Stimulated activated CD4-positive, alpha-beta T cell treated with anti-CD3 and anti-CD28 coated beads, TNF-alpha, amount 100 ng/mL, for 4 hours (primary cell): ENCODE measurements at regions not wholly inside any gene's neighbourhood (a gene's known extent, or its start where the extent isn't known, plus 50 kb on each side); places are given as distances from the start of the nearest gene placed in this dataset.

Source experiments
- DNase-seq, 3 experiments: peaks; one replicate each; pipeline ENCODE4 v3.0.0-alpha.2; 2020; ENCODE audit warnings: low read depth in 3 of 3

DNA sequence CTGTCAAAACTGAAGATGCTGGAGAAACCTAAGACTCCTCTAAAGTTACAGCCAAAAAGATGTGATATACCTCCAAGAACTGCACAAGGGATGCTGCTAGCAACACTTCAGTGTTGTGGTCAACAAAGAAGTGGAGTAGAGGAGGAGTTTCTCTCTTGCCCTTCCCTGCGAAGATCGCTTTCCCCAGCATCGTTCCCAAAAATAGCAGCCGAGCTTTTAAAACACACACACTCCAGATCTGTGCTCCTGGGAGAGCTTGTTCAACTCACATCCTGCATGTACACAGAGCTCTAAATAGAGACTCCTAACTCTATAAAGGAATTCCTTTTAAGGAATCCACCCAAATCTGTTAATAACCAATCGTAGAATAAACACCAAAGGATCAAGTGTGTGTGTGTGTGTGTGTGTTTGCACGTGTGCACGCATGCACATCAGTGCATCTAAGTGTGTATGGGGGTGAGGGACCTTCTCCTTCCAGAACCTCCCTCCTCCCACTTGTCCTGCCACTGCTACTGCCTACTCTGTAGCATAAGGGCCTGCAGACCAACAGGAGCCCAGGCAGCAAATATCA, 58.5 kb downstream of the PSMG1 start:
- no peak for DNase-seq

GRCh38 chr21:39123375-39123774, 59.9 kb downstream of the PSMG1 start:
- no peak for DNase-seq

- no peak for DNase-seq
These were observed 61.5 kb downstream of the PSMG1 start for GRCh38 chr21:39121600-39122355.

- no peak for DNase-seq
These were observed 62.2 kb downstream of the PSMG1 start for GRCh38 chr21:39120876-39121599.

GRCh38 chr21:39119891-39120290, 63.4 kb downstream of the PSMG1 start:
- no peak for DNase-seq

DNA sequence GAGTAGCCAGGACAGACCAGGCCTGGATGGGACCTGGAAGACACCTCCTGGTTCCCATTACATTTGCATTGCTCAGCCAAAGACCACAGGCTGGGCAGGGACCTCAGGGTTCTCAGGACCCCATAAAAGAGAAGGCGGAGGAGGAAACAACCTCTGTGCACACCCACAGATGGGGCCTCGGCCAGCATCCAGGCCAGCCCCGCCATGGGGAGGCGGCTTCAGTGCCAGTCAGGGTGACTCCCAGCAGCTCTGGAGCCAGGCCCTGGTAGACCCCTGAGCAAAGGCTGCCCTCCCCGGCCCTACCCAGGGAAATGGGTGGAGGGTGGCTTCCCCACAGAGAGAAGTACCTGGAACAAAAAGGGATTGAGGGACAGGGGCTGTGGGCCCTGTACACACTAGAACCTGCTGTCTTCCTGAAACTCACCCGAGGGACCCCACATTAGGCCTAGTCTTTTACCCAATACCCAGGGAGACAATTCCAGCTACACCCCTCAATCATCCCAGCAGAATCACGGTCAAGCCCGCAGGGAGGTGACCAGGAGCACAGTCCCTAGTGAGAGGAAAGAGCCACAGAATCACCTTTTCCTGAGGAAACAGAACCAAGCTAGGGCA, 64.5 kb downstream of the PSMG1 start:
- DNase-seq: no peak

GRCh38 chr21:39118061-39118460, 65.2 kb downstream of the PSMG1 start:
- no peak for DNase-seq

DNA sequence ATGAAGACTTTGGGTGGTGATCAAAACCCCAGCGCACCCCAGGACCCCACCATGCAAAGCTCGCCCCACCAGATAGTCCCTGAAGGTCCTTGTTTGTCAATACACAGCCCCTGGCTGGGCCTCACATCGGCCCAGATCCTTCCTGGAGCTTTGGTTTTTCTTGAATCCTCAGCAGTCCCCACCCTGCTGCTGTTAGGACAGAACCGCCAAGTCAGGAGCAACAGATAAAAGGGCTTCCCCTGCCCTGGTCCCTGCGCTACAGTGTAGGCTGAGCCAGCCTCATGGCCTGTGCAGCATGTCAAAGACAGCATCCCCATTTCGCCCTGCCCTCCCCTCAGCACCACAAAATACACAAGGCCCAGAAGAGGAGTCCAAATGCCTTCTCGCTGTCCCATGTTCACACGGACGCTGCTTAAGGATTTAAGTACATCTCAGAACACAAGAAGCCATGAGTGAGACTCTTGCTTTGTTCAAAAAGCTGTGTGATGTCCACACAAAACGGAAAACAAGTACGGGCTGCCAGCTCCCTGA, 65.7 kb downstream of the PSMG1 start:
- DNase-seq: no peak

DNA sequence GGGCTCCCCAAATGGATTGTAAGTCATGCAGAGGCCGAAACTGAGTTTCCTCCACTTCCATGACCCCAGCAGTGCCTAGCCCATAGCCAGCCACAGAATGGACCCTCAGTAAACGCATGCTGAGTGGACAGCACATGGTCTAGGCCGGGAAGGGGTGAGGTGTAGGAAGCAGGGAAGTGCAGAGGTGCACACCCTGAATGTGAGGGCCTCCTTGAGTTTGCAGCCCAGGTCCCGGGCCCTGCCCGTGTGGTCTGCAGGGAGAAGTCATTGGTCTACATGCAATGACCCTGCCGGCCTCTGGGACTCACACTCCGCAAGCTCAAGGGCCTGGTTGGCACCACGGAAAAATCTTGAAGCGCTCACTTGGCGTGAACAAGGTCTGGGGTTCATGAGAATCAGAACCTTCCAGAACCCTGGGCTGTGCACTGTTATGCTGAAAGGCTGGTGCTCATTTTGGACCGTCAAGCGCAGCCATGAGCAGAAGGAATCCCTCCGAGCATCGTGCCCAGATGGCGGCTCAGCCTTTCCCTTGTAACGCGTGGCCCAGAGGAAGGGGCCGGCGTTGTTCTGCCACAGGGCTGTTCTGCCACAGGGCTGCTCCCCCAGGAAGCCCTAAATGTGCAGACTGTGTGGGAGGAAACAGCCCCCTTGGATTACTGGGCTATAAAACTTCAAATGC, 66.4 kb downstream of the PSMG1 start:
- no peak for DNase-seq

DNA sequence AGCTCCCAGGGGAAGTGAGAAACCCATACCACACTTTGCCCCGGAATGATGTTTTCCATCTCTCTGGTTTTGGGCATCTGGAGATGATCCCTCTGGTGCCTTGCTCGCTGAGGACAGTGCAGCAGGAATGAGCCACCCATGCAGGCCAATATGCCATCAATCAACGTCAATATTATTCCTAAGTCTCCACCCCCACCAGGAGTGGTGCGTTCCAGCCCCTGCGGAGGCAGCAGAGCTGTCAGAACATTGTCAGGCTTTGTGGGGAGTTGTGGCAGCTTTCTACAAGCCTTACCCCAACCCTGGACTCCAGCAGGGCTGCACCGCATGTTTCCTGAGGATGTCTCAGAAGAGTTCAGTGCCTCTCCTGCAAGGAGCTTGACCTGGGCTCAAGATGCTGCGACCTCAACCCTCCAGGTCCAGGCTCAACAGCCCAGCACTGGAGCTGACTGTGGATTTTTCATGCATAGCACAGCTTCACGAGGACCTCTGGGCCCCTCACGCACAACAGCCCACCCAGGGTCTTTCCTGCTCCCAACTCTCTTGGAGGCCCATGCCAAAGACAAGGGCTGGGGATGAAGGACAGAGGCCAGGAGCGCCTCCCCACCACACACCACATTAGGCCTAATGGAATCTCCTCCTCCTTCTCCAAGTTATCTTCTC, 67.5 kb downstream of the PSMG1 start:
- DNase-seq: no peak

- DNase-seq: no peak
These were observed 68.2 kb downstream of the PSMG1 start for GRCh38 chr21:39114871-39115575.

- no peak for DNase-seq
These were observed 71.2 kb downstream of the PSMG1 start for GRCh38 chr21:39111931-39112550.

GRCh38 chr21:39110431-39110830, 72.8 kb downstream of the PSMG1 start:
- DNase-seq: no peak

GRCh38 chr21:39109596-39110210, 73.5 kb downstream of the PSMG1 start:
- DNase-seq: no peak

- DNase-seq: no peak
These were observed 74.1 kb downstream of the PSMG1 start for GRCh38 chr21:39109163-39109530.

DNA sequence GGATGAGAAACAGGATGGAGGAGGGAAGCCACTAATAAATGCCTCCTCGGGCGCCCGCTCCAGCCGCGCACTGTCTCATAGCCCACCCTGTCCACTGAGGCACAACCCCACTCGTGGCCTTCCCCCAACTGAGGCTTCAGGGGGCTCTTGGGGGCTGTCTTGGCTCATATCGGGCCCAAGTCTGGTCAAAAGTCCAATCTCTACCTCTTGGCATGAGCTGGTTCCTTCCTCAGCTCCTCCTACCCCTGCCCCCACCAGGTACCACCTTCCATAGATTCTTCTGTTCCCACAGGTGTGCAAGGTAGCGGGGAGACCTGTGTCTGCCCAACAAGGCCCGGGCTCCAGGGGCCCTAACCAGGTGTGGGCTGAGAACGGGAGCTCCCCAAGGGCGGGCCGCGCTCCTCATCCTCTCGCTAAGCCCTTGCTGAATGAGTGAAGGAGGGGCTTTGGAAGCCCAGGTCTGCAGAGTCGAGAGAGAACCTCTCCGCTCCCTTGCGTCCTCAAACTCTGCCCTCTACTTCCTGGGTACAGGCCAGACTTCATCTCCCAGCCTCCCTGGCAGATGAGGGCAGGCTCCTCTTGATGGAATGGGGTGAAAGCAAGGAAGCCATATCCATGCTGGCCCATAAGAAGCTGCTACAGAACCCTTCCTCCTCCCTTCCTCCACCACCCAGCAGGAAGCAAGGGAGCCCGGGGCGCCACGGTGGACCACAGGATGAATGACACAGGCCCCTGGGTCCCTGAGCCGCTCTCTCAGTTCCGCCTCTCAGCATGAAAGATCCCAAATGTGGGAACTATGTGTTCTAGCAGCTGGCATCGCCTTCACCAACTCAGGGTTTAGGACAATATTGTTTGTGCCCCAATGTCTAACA, 74.7 kb downstream of the PSMG1 start:
- no peak for DNase-seq

DNA sequence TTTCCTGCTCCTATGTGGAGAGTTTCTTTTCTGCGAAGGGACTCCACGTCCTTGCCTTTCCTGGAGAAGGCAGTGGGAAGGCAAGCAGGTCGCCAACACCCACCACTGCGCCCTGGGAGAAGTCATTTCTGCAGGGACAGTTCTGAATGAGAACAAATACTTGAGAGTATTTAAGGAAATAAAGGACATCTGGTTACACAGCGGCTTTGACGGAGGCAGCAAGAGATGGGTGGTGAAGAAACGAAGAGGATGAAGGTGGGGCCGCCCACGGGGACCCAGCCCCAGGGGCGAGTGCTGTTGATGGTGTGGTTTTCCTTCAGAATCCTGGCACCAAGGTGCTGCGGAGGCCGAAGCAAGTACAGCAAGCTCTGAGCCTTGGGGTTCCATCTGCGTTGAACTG, 75.5 kb downstream of the PSMG1 start:
- DNase-seq: no peak

DNA sequence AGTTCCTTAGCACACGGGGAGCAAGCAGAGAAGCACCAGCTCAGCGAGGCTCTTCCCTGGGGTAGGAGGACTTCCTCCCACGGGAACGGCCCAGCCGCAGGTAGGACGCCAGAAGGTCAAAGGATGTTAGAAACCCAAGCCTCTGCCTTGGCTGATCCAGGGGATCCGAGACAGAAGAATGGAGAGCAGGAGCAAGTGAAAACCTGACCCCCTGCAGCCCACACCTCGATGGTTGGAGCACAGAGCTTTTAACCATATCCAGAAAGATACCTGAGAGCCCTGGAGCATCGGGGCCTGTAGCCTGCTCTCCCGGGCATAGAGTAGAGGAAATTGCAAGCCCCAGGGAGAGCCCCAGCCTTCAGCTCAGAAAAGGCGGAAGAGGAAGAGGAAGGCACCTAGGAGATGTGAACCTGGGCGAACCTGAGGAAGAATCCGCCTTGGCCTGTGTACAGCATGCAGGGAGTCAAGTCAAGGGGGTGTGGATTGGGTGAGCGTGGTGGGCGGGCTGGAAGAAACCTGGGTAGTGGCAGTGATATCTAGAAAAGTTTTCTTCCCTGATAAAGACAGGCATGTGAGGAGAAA, 76.3 kb downstream of the PSMG1 start:
- no peak for DNase-seq
